T-cell (primary cell): ENCODE measurements at regions not wholly inside any gene's neighbourhood (a gene's known extent, or its start where the extent isn't known, plus 50 kb on each side); places are given as distances from the start of the nearest gene placed in this dataset.

Experiments used
- ATAC-seq, 4 experiments: fragments of 200-7000 bp in 3 of 4; fragments of 150-1000 bp in 1 of 4; cut with Tn5 transposase; replicated peaks in 1 of 4; 1 replicate in 3 of 4; 2 replicates in 1 of 4; pipeline ENCODE4 v1.10.0; 2021; ENCODE audit warnings: moderate library complexity in 3 of 4, mild to moderate bottlenecking in 2 of 4, moderate number of reproducible peaks in 1 of 4
- CTCF ChIA-PET, 2 donors: fragments of 300-600 bp; sonication (Branson Sonifier 250); formaldehyde crosslinking; loops; one replicate each; lab custom pipeline; 2022; ENCODE audit warnings: antibody characterized with exemption in 2 of 2; lab: Charles Lee
- POLR2A ChIA-PET, 2 donors: fragments of 300-600 bp; sonication (Branson Sonifier 250); formaldehyde crosslinking; loops; one replicate each; lab custom pipeline; 2022; ENCODE audit warnings: antibody characterized with exemption in 2 of 2; lab: Charles Lee
- DNase-seq, 35 experiments: peaks; one replicate each; pipeline versions ENCODE4 v3.0.0 to v3.0.0-alpha.2; 2013 to 2023
- H3K27ac ChIP-seq: one replicate; pipeline ENCODE4 v1.5.1; 2013; ENCODE audit warnings: low read length
- H3K27me3 ChIP-seq, 2 experiments: replicated peaks in 1 of 2; 1 replicate in 1 of 2; 2 replicates in 1 of 2; pipeline versions ENCODE4 v1.6.1 to v1.7.0; 2013; ENCODE audit warnings: low read length in 1 of 2, mixed read lengths in 1 of 2; ENCODE audit not compliant: control insufficient read depth in 2 of 2, insufficient read depth in 2 of 2; ENCODE audit errors: extremely low read depth in 1 of 2
- H3K36me3 ChIP-seq, 2 donors: 1 replicate in 1 of 2; 2 replicates in 1 of 2; pipeline versions ENCODE4 v1.6.1 to v1.7.0; 2013; ENCODE audit warnings: low read length in 1 of 2; ENCODE audit not compliant: control insufficient read depth in 2 of 2, insufficient read depth in 1 of 2; ENCODE audit errors: extremely low read depth in 1 of 2
- H3K4me1 ChIP-seq, 2 experiments: 1 replicate in 1 of 2; 2 replicates in 1 of 2; pipeline versions ENCODE4 v1.6.1 to v1.7.0; 2013; ENCODE audit warnings: low read length in 2 of 2, mixed read lengths in 1 of 2; ENCODE audit not compliant: insufficient read depth in 2 of 2, control insufficient read depth in 1 of 2; ENCODE audit errors: extremely low read depth in 1 of 2
- H3K4me3 ChIP-seq, 2 donors: 1 replicate in 1 of 2; 2 replicates in 1 of 2; pipeline versions ENCODE4 v1.5.1 to v1.7.0; 2013; ENCODE audit warnings: mild to moderate bottlenecking in 2 of 2, low read length in 1 of 2, moderate library complexity in 1 of 2; ENCODE audit not compliant: control insufficient read depth in 1 of 2; ENCODE audit errors: extremely low read depth in 1 of 2
- H3K9me3 ChIP-seq: 2 replicates; pipeline ENCODE4 v1.7.0; 2013
- H3K27ac Mint-ChIP-seq, 2 donors: one replicate each; pipeline ENCODE4 v1.8.0; 2020 to 2021; ENCODE audit warnings: mild to moderate bottlenecking in 2 of 2, mixed read lengths in 2 of 2
- H3K27me3 Mint-ChIP-seq, 2 donors: one replicate each; pipeline ENCODE4 v1.8.0; 2021 to 2022; ENCODE audit warnings: mixed read lengths in 2 of 2
- H3K36me3 Mint-ChIP-seq: one replicate; pipeline ENCODE4 v1.8.0; 2021; ENCODE audit warnings: mixed read lengths
- H3K4me1 Mint-ChIP-seq, 3 donors: one replicate each; pipeline ENCODE4 v1.8.0; 2020 to 2022; ENCODE audit warnings: mixed read lengths in 3 of 3, mild to moderate bottlenecking in 1 of 3
- H3K4me3 Mint-ChIP-seq, 3 donors: one replicate each; pipeline ENCODE4 v1.8.0; 2020 to 2022; ENCODE audit warnings: mild to moderate bottlenecking in 3 of 3, mixed read lengths in 3 of 3, moderate library complexity in 3 of 3
- H3K9me3 Mint-ChIP-seq, 3 donors: one replicate each; pipeline ENCODE4 v1.8.0; 2020 to 2022; ENCODE audit warnings: mixed read lengths in 3 of 3
- WGBS: methylation state at CpG from one replicate; pipeline ENCODE4 v1.1.5; 2013; ENCODE audit warnings: missing lambda C conversion rate; ENCODE audit not compliant: insufficient coverage; 5-methylcytosine and 5-hydroxymethylcytosine counted together

- no peaks in the 10 kb centered on the region for H3K36me3 Mint-ChIP-seq
- Histone ChIP-seq H3K4me1 (no peaks in the 10 kb centered on the region), H3K27me3 (no peaks in the 10 kb centered on the region), H3K36me3 (no peaks in the 10 kb centered on the region), H3K4me3 (no peak overlapping the region), H3K9me3 (no peaks in the 10 kb centered on the region), H3K27ac (no peak overlapping the region)
- no peak overlapping the region for H3K27ac Mint-ChIP-seq
- no peak overlapping the region for H3K4me3 Mint-ChIP-seq
- H3K27me3 Mint-ChIP-seq = no peaks in the 10 kb centered on the region
- ChIA-PET CTCF (no interaction called here), POLR2A (no interaction called here)
- DNase-seq (no peak), ATAC-seq (no peak)
- no peaks in the 10 kb centered on the region for H3K4me1 Mint-ChIP-seq
- no CpG with 5 or more reads among the region's 5 CpGs for WGBS
- peaks cover 9 to 26% (median 20%) of the 10 kb centered on the region in 3 donors for H3K9me3 Mint-ChIP-seq
Observed at GRCh38 chr13:68748038-68748437, 1359.6 kb upstream of the ATXN8OS start.

GRCh38 chr13:68745502-68745901, 1362.1 kb upstream of the ATXN8OS start:
- H3K4me1 Mint-ChIP-seq = no peaks in the 10 kb centered on the region
- DNase-seq (no peak), ATAC-seq (no peak)
- no peaks in the 10 kb centered on the region for H3K9me3 ChIP-seq
- H3K27me3 ChIP-seq = no peaks in the 10 kb centered on the region
- H3K9me3 Mint-ChIP-seq = peaks cover 9 to 19% (median 19%) of the 10 kb centered on the region in 3 donors
- H3K27ac ChIP-seq = no peak overlapping the region
- no peaks in the 10 kb centered on the region for H3K36me3 ChIP-seq
- H3K27ac Mint-ChIP-seq = no peak overlapping the region
- CTCF ChIA-PET = no interaction called here
- POLR2A ChIA-PET = no interaction called here
- no peak overlapping the region for H3K4me3 ChIP-seq
- no peak overlapping the region for H3K4me3 Mint-ChIP-seq
- WGBS = no CpG with 5 or more reads among the region's 1 CpG
- no peaks in the 10 kb centered on the region for H3K27me3 Mint-ChIP-seq
- no peaks in the 10 kb centered on the region for H3K4me1 ChIP-seq
- H3K36me3 Mint-ChIP-seq = no peaks in the 10 kb centered on the region

- Mint-ChIP-seq H3K27me3 (no peaks in the 10 kb centered on the region), H3K36me3 (no peaks in the 10 kb centered on the region), H3K9me3 (peaks cover 0 to 14% (median 7%) of the 10 kb centered on the region in 3 donors), H3K4me3 (no peak overlapping the region), H3K27ac (no peak overlapping the region), H3K4me1 (no peaks in the 10 kb centered on the region)
- WGBS = no CpG with 5 or more reads among the region's 2 CpGs
- ATAC-seq (no peak), DNase-seq (no peak)
- H3K27ac ChIP-seq = no peak overlapping the region
- CTCF ChIA-PET = no interaction called here
- no peaks in the 10 kb centered on the region for H3K27me3 ChIP-seq
- no peaks in the 10 kb centered on the region for H3K9me3 ChIP-seq
- H3K36me3 ChIP-seq = no peaks in the 10 kb centered on the region
- POLR2A ChIA-PET = interaction anchor here in 1 of 2 donors (0.6 kb wide), 1 partner anchor 30 kb away, joined by 5 read pairs; no protein-coding TSS in a partner anchor
- no peaks in the 10 kb centered on the region for H3K4me1 ChIP-seq
- no peak overlapping the region for H3K4me3 ChIP-seq
Observed at GRCh38 chr13:68736961-68737360, 1370.7 kb upstream of the ATXN8OS start.

- Histone ChIP-seq H3K27me3 (no peaks in the 10 kb centered on the region), H3K9me3 (no peaks in the 10 kb centered on the region), H3K4me3 (no peak overlapping the region), H3K36me3 (no peaks in the 10 kb centered on the region), H3K4me1 (no peaks in the 10 kb centered on the region), H3K27ac (no peak overlapping the region)
- ChIA-PET POLR2A (no interaction called here), CTCF (no interaction called here)
- H3K27ac Mint-ChIP-seq = no peak overlapping the region
- H3K36me3 Mint-ChIP-seq = no peaks in the 10 kb centered on the region
- WGBS = 63% methylated on average over 1 of the region's 4 CpGs
- DNase-seq = no peak
- no peak overlapping the region for H3K4me3 Mint-ChIP-seq
- no peaks in the 10 kb centered on the region for H3K27me3 Mint-ChIP-seq
- no peaks in the 10 kb centered on the region for H3K4me1 Mint-ChIP-seq
- no peak for ATAC-seq
- peaks cover 6 to 17% (median 7%) of the 10 kb centered on the region in 3 donors for H3K9me3 Mint-ChIP-seq
Observed at GRCh38 chr13:68727798-68728197, 1379.8 kb upstream of the ATXN8OS start.

GRCh38 chr13:68727165-68727564, 1380.5 kb upstream of the ATXN8OS start:
- no peak for ATAC-seq
- Mint-ChIP-seq H3K4me1 (no peaks in the 10 kb centered on the region), H3K9me3 (peaks cover 6 to 24% (median 6%) of the 10 kb centered on the region in 3 donors), H3K4me3 (no peak overlapping the region), H3K36me3 (no peaks in the 10 kb centered on the region), H3K27me3 (no peaks in the 10 kb centered on the region), H3K27ac (no peak overlapping the region)
- Histone ChIP-seq H3K9me3 (peaks cover 2% of the 10 kb centered on the region), H3K4me3 (no peak overlapping the region), H3K27me3 (no peaks in the 10 kb centered on the region), H3K27ac (no peak overlapping the region), H3K4me1 (no peaks in the 10 kb centered on the region), H3K36me3 (no peaks in the 10 kb centered on the region)
- no peak for DNase-seq
- CTCF ChIA-PET = no interaction called here
- POLR2A ChIA-PET = no interaction called here
- WGBS = no CpG with 5 or more reads among the region's 1 CpG

- H3K27me3 ChIP-seq = no peaks in the 10 kb centered on the region
- peaks cover 2% of the 10 kb centered on the region for H3K9me3 ChIP-seq
- no peak overlapping the region for H3K27ac ChIP-seq
- Mint-ChIP-seq H3K36me3 (no peaks in the 10 kb centered on the region), H3K4me1 (no peaks in the 10 kb centered on the region), H3K9me3 (peaks cover 7 to 24% (median 17%) of the 10 kb centered on the region in 3 donors), H3K27me3 (no peaks in the 10 kb centered on the region), H3K4me3 (no peak overlapping the region), H3K27ac (no peak overlapping the region)
- H3K4me3 ChIP-seq = no peak overlapping the region
- DNase-seq (no peak), ATAC-seq (no peak)
- WGBS = no CpG with 5 or more reads among the region's 3 CpGs
- ChIA-PET CTCF (no interaction called here), POLR2A (no interaction called here)
- no peaks in the 10 kb centered on the region for H3K36me3 ChIP-seq
- H3K4me1 ChIP-seq = no peaks in the 10 kb centered on the region
Observed at GRCh38 chr13:68719815-68720214, 1387.8 kb upstream of the ATXN8OS start.

- H3K36me3 ChIP-seq = no peaks in the 10 kb centered on the region
- no peak for DNase-seq
- H3K9me3 Mint-ChIP-seq = peaks cover 14 to 19% (median 18%) of the 10 kb centered on the region in 3 donors
- no peaks in the 10 kb centered on the region for H3K27me3 ChIP-seq
- H3K27ac ChIP-seq = no peak overlapping the region
- no peak for ATAC-seq
- WGBS = no CpG with 5 or more reads among the region's 2 CpGs
- ChIA-PET POLR2A (no interaction called here), CTCF (no interaction called here)
- H3K4me3 ChIP-seq = no peak overlapping the region
- no peaks in the 10 kb centered on the region for H3K4me1 ChIP-seq
- no peaks in the 10 kb centered on the region for H3K4me1 Mint-ChIP-seq
- no peaks in the 10 kb centered on the region for H3K9me3 ChIP-seq
- no peaks in the 10 kb centered on the region for H3K36me3 Mint-ChIP-seq
- no peaks in the 10 kb centered on the region for H3K27me3 Mint-ChIP-seq
- no peak overlapping the region for H3K4me3 Mint-ChIP-seq
- H3K27ac Mint-ChIP-seq = no peak overlapping the region
Observed at GRCh38 chr13:68715651-68716050, 1392.0 kb upstream of the ATXN8OS start.
